NK-92 treated with Interleukin-12 subunit alpha and Interleukin-12 subunit beta, amount 100 ng/mL, for 24 hours (cell line): ENCODE measurements at regions not wholly inside any gene's neighbourhood (a gene's known extent, or its start where the extent isn't known, plus 50 kb on each side); places are given as distances from the start of the nearest gene placed in this dataset.

Experiments used
- DNase-seq: peaks from one replicate; lab custom pipeline; 2025; lab: John Stamatoyannopoulos, UW

- DNase-seq: no peak
Observed at GRCh38 chr13:59546178-59546577, 617.5 kb downstream of the DIAPH3 start.

GRCh38 chr13:59547950-59548349, 615.8 kb downstream of the DIAPH3 start:
- no peak for DNase-seq

DNA sequence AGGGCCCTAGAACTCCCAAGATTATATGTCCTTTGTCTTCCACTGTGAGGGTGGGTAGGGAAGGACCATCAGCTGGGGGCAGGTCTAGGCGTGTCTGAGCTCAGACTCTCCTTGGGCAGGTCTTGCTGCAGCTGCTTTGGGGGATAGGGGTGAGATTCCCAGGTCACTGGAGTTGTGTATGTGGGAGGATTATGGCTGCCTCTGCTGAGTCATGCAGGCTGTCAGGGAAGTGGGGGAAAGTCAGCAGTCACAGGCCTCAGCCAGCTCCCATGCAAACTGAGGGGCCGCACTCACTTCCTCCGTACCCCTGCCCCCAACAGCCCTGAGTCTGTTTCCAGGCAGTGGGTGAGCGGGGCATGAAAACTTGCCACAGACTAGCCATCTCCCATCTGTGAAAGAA, 600.8 kb downstream of the DIAPH3 start:
- no peak for DNase-seq

DNA sequence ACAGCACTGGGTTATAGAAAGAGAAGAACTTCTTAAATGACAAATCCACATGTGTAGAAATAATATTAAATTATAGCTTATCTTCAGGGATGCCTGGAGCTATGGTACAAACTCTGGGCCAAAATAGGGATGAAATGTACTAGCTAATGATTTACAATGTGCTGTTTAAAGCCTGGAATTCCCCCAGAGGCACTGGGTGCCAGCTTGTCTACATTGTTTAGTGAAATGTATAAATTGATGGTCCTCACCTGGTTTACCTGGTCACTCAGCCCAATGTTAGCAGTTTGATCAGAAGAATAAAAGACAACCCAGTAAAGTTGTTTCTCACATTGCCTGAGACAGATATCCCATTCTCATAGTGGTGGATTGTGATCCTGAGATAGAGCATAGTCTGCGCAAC, 597.2 kb downstream of the DIAPH3 start:
- DNase-seq: no peak

GRCh38 chr13:59568306-59568705, 595.4 kb downstream of the DIAPH3 start:
- DNase-seq: no peak

DNA sequence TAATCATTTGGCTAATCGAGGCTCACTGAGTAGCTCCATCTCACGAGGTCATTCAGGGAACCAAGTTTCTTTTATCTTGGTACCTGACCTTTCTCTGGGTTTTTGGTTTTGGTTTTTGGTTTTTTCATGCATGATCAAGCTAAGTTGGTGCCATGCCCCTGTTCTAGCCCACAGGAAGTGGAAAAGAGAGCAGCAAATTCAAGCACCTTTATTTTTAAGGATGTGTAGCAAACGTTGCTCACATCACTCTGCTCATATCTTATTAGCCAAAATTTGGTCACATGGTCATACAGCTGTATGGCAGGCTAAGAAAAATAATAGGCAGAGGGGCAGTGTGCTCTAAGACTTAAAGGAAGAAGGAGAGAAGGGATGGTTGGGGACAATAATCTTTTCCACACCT, 593.5 kb downstream of the DIAPH3 start:
- no peak for DNase-seq

DNA sequence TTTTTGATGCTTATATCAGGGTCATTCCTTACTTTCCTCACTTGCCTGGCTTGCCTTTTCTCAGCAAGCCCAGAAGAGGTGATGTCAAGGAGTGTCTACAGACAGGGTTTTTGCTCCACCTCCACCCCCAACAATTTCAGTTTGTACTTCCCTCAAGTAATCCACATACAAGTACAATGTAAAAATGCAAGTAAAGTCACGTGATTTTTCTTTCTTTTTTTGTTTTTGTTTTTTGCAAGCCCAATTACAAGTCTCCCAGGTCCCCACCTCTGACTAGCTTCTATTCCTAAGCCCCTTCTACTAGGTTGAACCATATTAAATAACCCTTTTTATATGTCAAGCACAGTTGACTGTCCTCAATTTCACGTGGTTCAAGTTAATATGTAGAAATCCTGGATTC, 579.6 kb downstream of the DIAPH3 start:
- no peak for DNase-seq

GRCh38 chr13:59584761-59585670, 578.7 kb downstream of the DIAPH3 start:
- DNase-seq: no peak

DNA sequence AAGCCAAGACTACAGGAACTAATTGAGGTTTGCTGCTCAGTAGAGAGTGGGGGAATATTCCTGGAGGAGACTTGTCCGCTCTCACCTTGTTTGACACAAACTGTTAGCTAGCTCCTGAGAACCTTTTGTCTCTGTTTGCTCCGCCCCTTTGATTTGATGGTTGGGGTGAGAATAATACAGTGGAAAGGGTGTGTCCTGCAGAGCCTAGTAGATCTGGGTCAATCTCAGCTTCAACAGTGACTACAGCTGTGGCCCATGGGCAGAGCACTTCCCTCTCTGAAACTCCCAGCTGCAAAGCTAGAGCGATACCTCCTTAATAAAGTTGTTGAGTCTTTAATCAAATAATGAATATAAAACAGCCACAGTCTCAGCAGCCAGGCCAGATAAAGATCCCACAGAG, 576.7 kb downstream of the DIAPH3 start:
- no peak for DNase-seq

DNA sequence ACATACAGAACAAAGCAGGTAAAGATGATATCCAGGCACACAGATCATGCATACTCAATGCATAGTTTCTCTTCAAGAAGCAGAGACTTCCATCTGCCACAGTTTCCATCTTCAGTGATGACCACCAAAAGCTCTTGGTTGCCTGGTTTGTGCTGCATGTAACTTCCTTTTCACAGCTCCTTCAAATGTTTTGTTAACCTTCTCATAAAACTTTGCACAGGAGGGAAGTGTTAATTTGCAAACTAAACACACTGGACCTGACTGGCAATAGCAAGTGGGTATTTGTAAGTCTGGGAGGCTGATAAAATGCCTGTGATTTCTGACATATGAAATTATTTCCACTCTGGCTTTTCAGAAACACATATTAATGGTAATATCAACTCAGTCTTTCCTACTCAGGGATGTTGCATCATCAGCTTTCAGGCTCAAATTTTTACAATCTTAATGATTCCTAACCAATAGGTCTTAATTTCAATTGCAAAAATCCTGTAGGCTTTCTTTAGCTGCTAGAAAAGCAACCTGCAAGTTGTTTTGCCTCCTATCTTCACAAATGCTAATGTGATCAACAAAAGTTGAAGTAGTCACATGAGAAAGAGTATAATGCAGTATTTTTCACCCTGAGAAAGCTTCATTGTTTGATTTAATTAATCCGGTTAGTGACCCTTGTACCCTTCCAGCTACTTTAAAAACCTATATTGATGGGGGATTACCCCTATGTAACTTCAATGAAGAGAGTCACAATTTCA, 575.6 kb downstream of the DIAPH3 start:
- DNase-seq: no peak

DNA sequence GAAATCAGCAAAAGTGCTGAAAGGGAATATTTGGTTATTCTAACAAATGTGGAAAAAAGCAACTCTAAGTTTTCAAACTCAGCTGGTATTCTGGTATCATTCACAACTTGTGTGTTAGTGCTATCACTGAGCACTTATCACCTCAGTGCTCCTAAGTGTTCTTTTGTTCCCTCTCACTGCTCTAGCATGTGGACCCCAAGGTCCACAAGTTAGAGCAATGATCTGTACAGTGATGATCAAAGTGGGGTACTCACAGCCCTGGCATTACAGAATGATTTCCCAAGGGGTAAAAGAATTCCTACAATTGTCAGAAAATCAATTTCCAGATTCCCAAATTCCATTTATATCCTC, 575.0 kb downstream of the DIAPH3 start:
- no peak for DNase-seq

DNA sequence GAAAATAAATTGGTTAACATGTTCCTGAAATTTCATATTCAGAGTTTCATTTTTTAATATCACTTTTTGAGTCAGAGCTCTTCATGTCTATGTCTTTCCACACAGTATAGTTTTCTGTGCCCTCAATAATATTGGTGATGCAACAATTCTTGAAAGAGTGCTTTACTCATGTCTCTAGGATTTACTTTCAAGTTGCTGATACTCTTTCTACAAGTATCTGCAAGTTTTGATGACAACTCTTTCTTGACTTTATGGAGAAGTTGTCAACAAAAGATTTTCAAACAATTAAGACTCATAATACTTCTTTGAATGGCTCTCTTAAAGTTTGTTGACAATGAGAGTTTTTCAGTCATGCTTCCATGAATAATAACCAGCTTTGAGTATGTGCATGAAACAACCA, 561.7 kb downstream of the DIAPH3 start:
- DNase-seq: no peak

- DNase-seq: no peak
Observed at GRCh38 chr13:59603646-59604045, 560.1 kb downstream of the DIAPH3 start.

DNA sequence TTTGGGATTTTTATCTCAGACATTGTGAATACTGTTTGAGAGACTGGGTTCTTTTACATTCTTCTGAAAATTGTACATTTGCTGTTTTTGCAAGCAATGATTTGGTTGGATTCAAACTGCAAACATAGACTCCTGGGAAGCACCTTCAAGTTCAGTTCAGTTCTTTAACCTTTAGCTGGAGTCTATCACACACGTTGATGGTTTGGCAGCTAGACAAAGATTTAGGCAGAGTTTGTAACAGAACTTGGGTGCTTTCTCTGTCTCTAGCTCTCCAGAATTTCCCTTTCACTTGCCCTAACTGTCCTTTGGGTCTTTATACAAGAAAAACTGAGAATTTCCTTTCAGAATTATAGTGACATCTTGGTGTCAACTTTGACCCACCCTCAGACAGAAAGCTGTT, 556.6 kb downstream of the DIAPH3 start:
- no peak for DNase-seq

- no peak for DNase-seq
Observed at GRCh38 chr13:59607780-59608233, 555.9 kb downstream of the DIAPH3 start.

DNA sequence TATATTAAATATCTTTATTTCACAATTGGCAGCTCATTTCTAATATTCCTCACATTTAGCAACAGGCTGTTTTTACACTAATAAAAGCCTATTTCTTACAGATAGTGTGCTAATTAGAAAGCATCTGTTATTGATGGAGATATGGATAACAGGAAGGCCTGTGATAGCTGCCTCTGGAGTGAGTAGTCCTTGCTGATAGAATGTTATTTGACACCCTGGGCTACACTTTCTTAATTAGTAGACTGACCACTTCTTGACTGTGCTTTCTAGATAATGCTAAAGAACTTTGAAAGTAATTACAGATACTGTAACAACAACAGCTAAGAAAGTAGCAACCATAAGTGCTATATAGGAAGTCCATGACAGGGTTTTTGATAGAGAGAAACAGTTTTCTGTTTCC, 554.3 kb downstream of the DIAPH3 start:
- no peak for DNase-seq
